ENCODE measurements at regions not wholly inside any gene's neighbourhood (a gene's known extent, or its start where the extent isn't known, plus 50 kb on each side); places are given as distances from the start of the nearest gene placed in this dataset.
A peak's percentile ranks its signal among the peaks of the same experiment; 100 is the strongest.
"Not testable (repeated sequence)": the region's sequence is repeated elsewhere in the genome, so short reads cannot be mapped to it uniquely, and the experiment has no call there.

GRCh38 chr12:62190689-62191490 is 69.3 kb upstream of the USP15 start:
- 0% methylated on average over 1 of the region's 61 CpGs for WGBS (ENCODE audit: insufficient coverage, low lambda C conversion rate)
- DNase-seq, result peak in 1 of 2 donors; percentile 23
- Histone ChIP-seq H3K4me1 (ENCODE audit: control insufficient read depth, insufficient read depth, low read length) (peaks cover 10% of the 10 kb centered on the region), H3K9me3 (ENCODE audit: control insufficient read depth, low read depth, low read length) (peaks cover 5% of the 10 kb centered on the region), H3K36me3 (ENCODE audit: control insufficient read depth, insufficient read depth, low read length) (no peaks in the 10 kb centered on the region), H3K27ac (ENCODE audit: low read length) (no peak overlapping the region), H3K27me3 (ENCODE audit: control insufficient read depth, insufficient read depth, low read length) (peaks cover 48% of the 10 kb centered on the region), H3K4me3 (ENCODE audit: low read length) (peak overlapping the region; percentile 13)

GRCh38 chr12:62191491-62192179 is 68.6 kb upstream of the USP15 start:
- H3K27me3 ChIP-seq (ENCODE audit: control insufficient read depth, insufficient read depth, low read length), result peaks cover 48% of the 10 kb centered on the region
- no CpG with 5 or more reads among the region's 41 CpGs for WGBS (ENCODE audit: insufficient coverage, low lambda C conversion rate)
- H3K4me3 ChIP-seq (ENCODE audit: low read length), result peak overlapping the region; percentile 17
- peaks cover 5% of the 10 kb centered on the region for H3K9me3 ChIP-seq (ENCODE audit: control insufficient read depth, low read depth, low read length)
- peak in 1 of 2 donors; percentile 35 for DNase-seq
- peaks cover 10% of the 10 kb centered on the region for H3K4me1 ChIP-seq (ENCODE audit: control insufficient read depth, insufficient read depth, low read length)
- H3K27ac ChIP-seq (ENCODE audit: low read length), result no peak overlapping the region
- no peaks in the 10 kb centered on the region for H3K36me3 ChIP-seq (ENCODE audit: control insufficient read depth, insufficient read depth, low read length)

- peaks cover 5% of the 10 kb centered on the region for H3K9me3 ChIP-seq (ENCODE audit: control insufficient read depth, low read depth, low read length)
- peaks cover 10% of the 10 kb centered on the region for H3K4me1 ChIP-seq (ENCODE audit: control insufficient read depth, insufficient read depth, low read length)
- peaks cover 48% of the 10 kb centered on the region for H3K27me3 ChIP-seq (ENCODE audit: control insufficient read depth, insufficient read depth, low read length)
- no peaks in the 10 kb centered on the region for H3K36me3 ChIP-seq (ENCODE audit: control insufficient read depth, insufficient read depth, low read length)
- H3K27ac ChIP-seq (ENCODE audit: low read length), result no peak overlapping the region
- WGBS (ENCODE audit: insufficient coverage, low lambda C conversion rate), result 0% methylated on average over 2 of the region's 34 CpGs
- DNase-seq, result peak; percentile 40 to 59
- peak overlapping the region; percentile 17 for H3K4me3 ChIP-seq (ENCODE audit: low read length)
Observed at GRCh38 chr12:62192180-62192902, 67.9 kb upstream of the USP15 start.

GRCh38 chr12:62192903-62193250 is 67.3 kb upstream of the USP15 start:
- WGBS (ENCODE audit: insufficient coverage, low lambda C conversion rate), result 0% methylated on average over 4 of the region's 7 CpGs
- no peak overlapping the region for H3K27ac ChIP-seq (ENCODE audit: low read length)
- H3K27me3 ChIP-seq (ENCODE audit: control insufficient read depth, insufficient read depth, low read length), result peaks cover 47% of the 10 kb centered on the region
- no peaks in the 10 kb centered on the region for H3K36me3 ChIP-seq (ENCODE audit: control insufficient read depth, insufficient read depth, low read length)
- no peak overlapping the region for H3K4me3 ChIP-seq (ENCODE audit: low read length)
- DNase-seq, result no peak
- H3K9me3 ChIP-seq (ENCODE audit: control insufficient read depth, low read depth, low read length), result peaks cover 5% of the 10 kb centered on the region
- peaks cover 10% of the 10 kb centered on the region for H3K4me1 ChIP-seq (ENCODE audit: control insufficient read depth, insufficient read depth, low read length)

GRCh38 chr12:62194031-62194430 is 66.2 kb upstream of the USP15 start:
- 33% methylated on average over 1 of the region's 1 CpG for WGBS (ENCODE audit: insufficient coverage, low lambda C conversion rate)
- no peak overlapping the region for H3K27ac ChIP-seq (ENCODE audit: low read length)
- H3K4me3 ChIP-seq (ENCODE audit: low read length), result no peak overlapping the region
- H3K9me3 ChIP-seq (ENCODE audit: control insufficient read depth, low read depth, low read length), result peaks cover 5% of the 10 kb centered on the region
- peaks cover 39% of the 10 kb centered on the region for H3K27me3 ChIP-seq (ENCODE audit: control insufficient read depth, insufficient read depth, low read length)
- H3K4me1 ChIP-seq (ENCODE audit: control insufficient read depth, insufficient read depth, low read length), result peaks cover 10% of the 10 kb centered on the region
- no peak for DNase-seq
- H3K36me3 ChIP-seq (ENCODE audit: control insufficient read depth, insufficient read depth, low read length), result no peaks in the 10 kb centered on the region

- no peak for DNase-seq
- Histone ChIP-seq H3K4me3 (ENCODE audit: low read length) (no peak overlapping the region), H3K36me3 (ENCODE audit: control insufficient read depth, insufficient read depth, low read length) (no peaks in the 10 kb centered on the region), H3K27ac (ENCODE audit: low read length) (no peak overlapping the region), H3K9me3 (ENCODE audit: control insufficient read depth, low read depth, low read length) (peaks cover 5% of the 10 kb centered on the region), H3K4me1 (ENCODE audit: control insufficient read depth, insufficient read depth, low read length) (peaks cover 10% of the 10 kb centered on the region), H3K27me3 (ENCODE audit: control insufficient read depth, insufficient read depth, low read length) (peaks cover 35% of the 10 kb centered on the region)
Observed at GRCh38 chr12:62194616-62195015, 65.6 kb upstream of the USP15 start.

GRCh38 chr12:62196146-62196545 is 64.1 kb upstream of the USP15 start:
- Histone ChIP-seq H3K27ac (ENCODE audit: low read length) (no peak overlapping the region), H3K27me3 (ENCODE audit: control insufficient read depth, insufficient read depth, low read length) (peaks cover 20% of the 10 kb centered on the region), H3K36me3 (ENCODE audit: control insufficient read depth, insufficient read depth, low read length) (no peaks in the 10 kb centered on the region), H3K4me1 (ENCODE audit: control insufficient read depth, insufficient read depth, low read length) (peaks cover 10% of the 10 kb centered on the region), H3K9me3 (ENCODE audit: control insufficient read depth, low read depth, low read length) (peaks cover 5% of the 10 kb centered on the region), H3K4me3 (ENCODE audit: low read length) (no peak overlapping the region)
- DNase-seq, result no peak

- not testable (repeated sequence) for H3K4me1 ChIP-seq (ENCODE audit: control insufficient read depth, insufficient read depth, low read length); H3K27me3 ChIP-seq (ENCODE audit: control insufficient read depth, insufficient read depth, low read length); H3K36me3 ChIP-seq (ENCODE audit: control insufficient read depth, insufficient read depth, low read length); H3K27ac ChIP-seq (ENCODE audit: low read length); H3K4me3 ChIP-seq (ENCODE audit: low read length); DNase-seq
- no CpG with 5 or more reads among the region's 3 CpGs for WGBS (ENCODE audit: insufficient coverage, low lambda C conversion rate)
- peaks cover 13% of the 10 kb centered on the region for H3K9me3 ChIP-seq (ENCODE audit: control insufficient read depth, low read depth, low read length)
Observed at GRCh38 chr12:62202861-62203260, 57.3 kb upstream of the USP15 start.

- Histone ChIP-seq H3K36me3 (ENCODE audit: control insufficient read depth, insufficient read depth, low read length) (no peaks in the 10 kb centered on the region), H3K4me1 (ENCODE audit: control insufficient read depth, insufficient read depth, low read length) (peaks cover 8% of the 10 kb centered on the region), H3K27ac (ENCODE audit: low read length) (peak overlapping the region; percentile 15), H3K9me3 (ENCODE audit: control insufficient read depth, low read depth, low read length) (peaks cover 13% of the 10 kb centered on the region), H3K4me3 (ENCODE audit: low read length) (no peak overlapping the region), H3K27me3 (ENCODE audit: control insufficient read depth, insufficient read depth, low read length) (no peaks in the 10 kb centered on the region)
- peak; percentile 58 to 79 for DNase-seq
- WGBS (ENCODE audit: insufficient coverage, low lambda C conversion rate), result no CpG with 5 or more reads among the region's 1 CpG
Observed at GRCh38 chr12:62205346-62205745, 54.9 kb upstream of the USP15 start.

GRCh38 chr12:62207248-62207647 is 53.0 kb upstream of the USP15 start:
- no CpG with 5 or more reads among the region's 1 CpG for WGBS (ENCODE audit: insufficient coverage, low lambda C conversion rate)
- H3K4me1 ChIP-seq (ENCODE audit: control insufficient read depth, insufficient read depth, low read length), result peaks cover 8% of the 10 kb centered on the region
- H3K9me3 ChIP-seq (ENCODE audit: control insufficient read depth, low read depth, low read length), result peaks cover 12% of the 10 kb centered on the region
- H3K4me3 ChIP-seq (ENCODE audit: low read length), result no peak overlapping the region
- no peaks in the 10 kb centered on the region for H3K27me3 ChIP-seq (ENCODE audit: control insufficient read depth, insufficient read depth, low read length)
- no peaks in the 10 kb centered on the region for H3K36me3 ChIP-seq (ENCODE audit: control insufficient read depth, insufficient read depth, low read length)
- no peak for DNase-seq
- no peak overlapping the region for H3K27ac ChIP-seq (ENCODE audit: low read length)
